GM13977 (cell line): ENCODE measurements at regions not wholly inside any gene's neighbourhood (a gene's known extent, or its start where the extent isn't known, plus 50 kb on each side); places are given as distances from the start of the nearest gene placed in this dataset.

Experiments used
- DNase-seq: peaks from one replicate; pipeline ENCODE4 v3.0.0; 2012; ENCODE audit warnings: low spot score
- in situ Hi-C: fragments of 300-500 bp; cut with MboI; formaldehyde crosslinking; loops from one replicate; pipeline ENCODE4 v1.12.0; 2022; ENCODE audit warnings: low sequenced_read_pairs, low pct_unique_long_range_greater_than_20kb, mixed read lengths, inconsistent platforms; ENCODE audit not compliant: unreplicated experiment
- TF ChIP-seq, protein P1 (sequence below): IDR thresholded peaks from 2 replicates; pipeline ENCODE4 v1.5.1; 2012; ENCODE audit warnings: mild to moderate bottlenecking, control low read depth; ENCODE audit not compliant: insufficient read depth; ENCODE audit errors: extremely low read depth, missing control alignments

DNA sequence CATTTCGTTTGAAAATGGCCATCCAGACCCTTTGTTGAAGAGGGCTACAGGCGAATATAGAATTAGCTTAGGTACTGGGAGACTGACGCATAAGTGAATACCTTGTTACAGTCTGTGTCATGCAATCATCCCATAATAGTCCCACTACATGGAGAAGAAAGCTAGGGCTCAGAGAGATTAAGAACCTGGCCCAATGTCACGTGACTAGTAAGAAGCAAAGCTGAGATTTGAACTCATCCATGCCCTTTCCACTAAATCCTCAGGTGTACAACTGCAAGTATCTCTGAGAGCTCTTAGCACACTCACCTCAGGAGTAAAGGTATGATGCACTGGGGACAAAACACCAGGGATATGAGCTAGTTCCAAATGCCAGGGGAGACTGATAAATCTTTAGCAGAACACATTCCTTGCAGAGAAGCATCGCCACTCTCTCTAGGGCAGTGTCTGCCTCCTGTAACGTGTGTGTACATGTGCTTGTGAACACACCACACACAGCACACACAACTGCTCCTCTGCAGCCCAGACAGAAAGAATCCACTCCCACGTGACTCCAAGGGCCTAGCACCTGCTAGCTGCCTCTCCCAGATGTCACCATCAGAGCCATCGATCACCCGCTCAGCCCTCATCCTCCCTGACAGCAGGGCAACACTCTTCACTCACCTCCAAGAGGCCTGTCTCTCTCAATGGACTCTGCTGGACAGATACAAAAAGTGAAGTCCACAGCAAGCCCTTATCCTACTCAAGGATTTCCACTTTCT lies 402.8 kb downstream of the NXPE2 start:
- no peak for DNase-seq
- TF ChIP-seq, protein P1, sequence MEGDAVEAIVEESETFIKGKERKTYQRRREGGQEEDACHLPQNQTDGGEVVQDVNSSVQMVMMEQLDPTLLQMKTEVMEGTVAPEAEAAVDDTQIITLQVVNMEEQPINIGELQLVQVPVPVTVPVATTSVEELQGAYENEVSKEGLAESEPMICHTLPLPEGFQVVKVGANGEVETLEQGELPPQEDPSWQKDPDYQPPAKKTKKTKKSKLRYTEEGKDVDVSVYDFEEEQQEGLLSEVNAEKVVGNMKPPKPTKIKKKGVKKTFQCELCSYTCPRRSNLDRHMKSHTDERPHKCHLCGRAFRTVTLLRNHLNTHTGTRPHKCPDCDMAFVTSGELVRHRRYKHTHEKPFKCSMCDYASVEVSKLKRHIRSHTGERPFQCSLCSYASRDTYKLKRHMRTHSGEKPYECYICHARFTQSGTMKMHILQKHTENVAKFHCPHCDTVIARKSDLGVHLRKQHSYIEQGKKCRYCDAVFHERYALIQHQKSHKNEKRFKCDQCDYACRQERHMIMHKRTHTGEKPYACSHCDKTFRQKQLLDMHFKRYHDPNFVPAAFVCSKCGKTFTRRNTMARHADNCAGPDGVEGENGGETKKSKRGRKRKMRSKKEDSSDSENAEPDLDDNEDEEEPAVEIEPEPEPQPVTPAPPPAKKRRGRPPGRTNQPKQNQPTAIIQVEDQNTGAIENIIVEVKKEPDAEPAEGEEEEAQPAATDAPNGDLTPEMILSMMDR = no peak
- in situ Hi-C loops = no loop called here

DNA sequence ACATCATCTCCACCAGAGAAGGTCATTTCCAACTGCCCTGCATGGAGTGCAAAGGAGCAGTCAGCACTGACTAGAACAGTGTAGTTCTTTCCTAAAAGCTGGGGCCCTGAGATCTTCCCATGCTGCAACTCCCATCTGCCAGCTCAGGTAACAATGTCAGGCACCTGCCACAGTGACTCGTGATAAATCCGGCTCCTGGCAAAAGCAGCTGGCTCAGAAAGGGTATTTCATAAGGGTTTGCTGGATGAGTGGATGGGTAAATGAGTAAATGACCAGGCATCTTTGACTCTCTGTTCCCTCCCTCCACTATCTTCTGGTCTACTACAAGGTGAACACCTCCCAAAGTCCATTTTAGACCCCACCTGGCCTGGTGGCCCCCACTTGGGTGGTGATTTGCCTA lies 403.6 kb downstream of the NXPE2 start:
- DNase-seq = no peak
- TF ChIP-seq, protein P1 = no peak
- in situ Hi-C loops = no loop called here

DNA sequence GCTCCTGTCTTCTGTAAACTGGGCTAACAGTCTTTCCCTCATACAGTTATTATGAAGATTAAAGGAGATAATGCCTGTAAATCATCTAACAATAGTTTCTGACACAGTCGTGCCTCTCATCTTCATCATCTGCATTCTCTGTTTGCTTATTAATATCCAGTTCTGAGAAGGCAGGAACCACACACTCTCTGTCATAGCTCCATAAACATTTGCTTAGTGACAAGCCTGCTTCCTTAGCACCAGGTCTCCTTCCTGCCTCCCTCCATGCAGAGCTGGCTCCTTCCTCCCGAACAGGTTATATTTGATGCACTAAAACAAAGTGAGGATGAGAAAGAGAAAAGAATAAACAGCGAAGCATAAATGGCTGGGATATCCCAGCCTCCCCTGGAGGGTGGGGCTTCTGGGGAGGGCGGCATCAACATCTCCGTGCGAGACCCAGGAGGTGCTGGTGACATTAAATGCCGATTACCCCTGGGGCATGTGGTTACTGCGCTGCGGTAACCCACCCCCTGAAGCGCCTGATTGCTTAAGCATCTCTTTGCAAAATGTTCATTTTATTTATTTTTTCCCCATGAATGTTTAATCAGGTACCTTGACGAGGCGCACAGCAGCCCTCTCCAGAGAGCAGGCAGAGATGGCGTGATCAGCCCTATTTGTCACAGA lies 404.9 kb downstream of the NXPE2 start:
- in situ Hi-C loops = no loop called here
- TF ChIP-seq, protein P1 = no peak
- no peak for DNase-seq

DNA sequence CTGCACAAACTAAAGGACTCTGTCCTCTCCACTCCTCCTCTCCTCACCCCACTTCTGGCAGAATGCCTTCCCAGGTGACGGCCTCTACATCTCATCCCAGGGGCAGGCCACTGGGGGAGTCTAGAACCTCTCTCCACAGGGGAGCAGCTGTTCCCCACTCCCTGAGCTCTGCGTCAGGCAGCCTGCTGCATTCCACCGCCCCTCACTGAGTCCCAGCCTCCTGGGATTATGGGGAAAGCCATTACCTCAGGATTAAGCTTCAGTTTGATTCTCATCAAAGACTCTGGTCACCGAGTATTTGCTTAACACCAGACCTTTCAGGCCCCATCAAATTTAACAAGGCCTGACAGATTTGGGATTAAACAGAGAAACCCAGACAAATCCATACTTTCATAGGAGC lies 405.9 kb downstream of the NXPE2 start:
- TF ChIP-seq, protein P1 = no peak
- in situ Hi-C loops = no loop called here
- DNase-seq = no peak

DNA sequence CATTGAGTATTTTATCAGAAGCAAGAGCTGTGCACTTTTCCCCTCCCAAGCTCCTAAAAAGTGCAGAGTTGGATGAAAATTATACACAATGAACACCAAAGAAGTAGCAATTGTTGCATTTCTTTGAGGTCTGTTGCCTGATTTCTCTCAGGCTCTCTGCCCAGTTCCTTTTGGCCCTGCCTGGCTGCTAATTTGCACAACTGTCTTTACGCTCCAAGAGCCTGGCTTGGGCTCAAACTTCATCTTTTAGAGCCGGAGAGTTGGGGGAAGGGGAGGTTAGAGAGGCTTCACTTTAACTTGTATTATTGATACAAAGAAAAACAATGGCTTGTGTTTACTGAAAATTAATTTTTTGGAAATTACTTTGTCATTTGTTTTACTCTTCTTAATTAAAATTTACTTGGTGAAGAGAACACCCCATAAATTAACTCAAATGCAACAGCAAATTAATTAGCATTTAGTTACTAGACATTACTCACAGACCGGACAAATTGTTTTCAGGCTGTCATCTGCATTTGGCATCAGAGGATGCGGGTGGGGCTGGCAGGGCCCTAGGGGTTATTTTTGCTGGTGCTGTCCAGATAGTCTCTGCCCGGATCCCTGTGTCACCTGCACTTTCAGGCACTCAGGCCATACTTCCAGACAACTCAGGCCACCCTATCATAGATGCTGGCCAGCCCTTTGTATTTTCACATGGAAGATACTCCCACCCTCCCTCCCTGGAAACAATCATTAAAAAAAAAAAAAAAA lies 407.3 kb downstream of the NXPE2 start:
- in situ Hi-C loops = no loop called here
- TF ChIP-seq, protein P1 = no peak
- no peak for DNase-seq

DNA sequence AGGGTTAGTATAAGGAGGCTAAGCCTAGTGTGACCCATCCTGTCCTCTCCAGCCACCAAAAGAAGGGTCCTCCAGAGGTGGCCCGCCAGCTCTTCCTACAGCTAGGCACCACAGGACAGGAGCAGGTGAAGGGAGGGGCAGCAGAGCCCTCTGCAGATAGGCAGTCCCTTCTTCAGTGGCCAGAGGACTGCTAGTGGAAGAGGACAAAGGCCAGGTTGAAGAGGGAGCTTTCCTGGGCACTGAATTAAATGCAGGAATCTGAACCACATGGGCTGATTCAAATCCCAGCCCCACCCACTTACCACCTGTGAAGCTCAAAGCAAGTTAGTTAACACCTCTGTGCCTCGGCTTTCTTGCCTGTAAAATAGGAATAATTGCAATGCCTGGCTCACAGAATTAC lies 409.5 kb downstream of the NXPE2 start:
- in situ Hi-C loops = no loop called here
- TF ChIP-seq, protein P1 = no peak
- DNase-seq = no peak
